ENCODE measurements at regions not wholly inside any gene's neighbourhood (a gene's known extent, or its start where the extent isn't known, plus 50 kb on each side); places are given as distances from the start of the nearest gene placed in this dataset.

- TF ChIP-seq, protein P1, sequence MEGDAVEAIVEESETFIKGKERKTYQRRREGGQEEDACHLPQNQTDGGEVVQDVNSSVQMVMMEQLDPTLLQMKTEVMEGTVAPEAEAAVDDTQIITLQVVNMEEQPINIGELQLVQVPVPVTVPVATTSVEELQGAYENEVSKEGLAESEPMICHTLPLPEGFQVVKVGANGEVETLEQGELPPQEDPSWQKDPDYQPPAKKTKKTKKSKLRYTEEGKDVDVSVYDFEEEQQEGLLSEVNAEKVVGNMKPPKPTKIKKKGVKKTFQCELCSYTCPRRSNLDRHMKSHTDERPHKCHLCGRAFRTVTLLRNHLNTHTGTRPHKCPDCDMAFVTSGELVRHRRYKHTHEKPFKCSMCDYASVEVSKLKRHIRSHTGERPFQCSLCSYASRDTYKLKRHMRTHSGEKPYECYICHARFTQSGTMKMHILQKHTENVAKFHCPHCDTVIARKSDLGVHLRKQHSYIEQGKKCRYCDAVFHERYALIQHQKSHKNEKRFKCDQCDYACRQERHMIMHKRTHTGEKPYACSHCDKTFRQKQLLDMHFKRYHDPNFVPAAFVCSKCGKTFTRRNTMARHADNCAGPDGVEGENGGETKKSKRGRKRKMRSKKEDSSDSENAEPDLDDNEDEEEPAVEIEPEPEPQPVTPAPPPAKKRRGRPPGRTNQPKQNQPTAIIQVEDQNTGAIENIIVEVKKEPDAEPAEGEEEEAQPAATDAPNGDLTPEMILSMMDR (IDR thresholded peaks at IDR 0.05): no peak
- no peak for TF ChIP-seq POLR2A (IDR thresholded peaks at IDR 0.05)
Measured at GRCh38 chr12:5230156-5230555, 186.5 kb downstream of the KCNA5 start.

Data from adrenal gland (tissue), 5 donors.